H1 (cell line): ENCODE measurements at regions not wholly inside any gene's neighbourhood (a gene's known extent, or its start where the extent isn't known, plus 50 kb on each side); places are given as distances from the start of the nearest gene placed in this dataset.

Experiments
- CTCF ChIA-PET: fragments of 300-600 bp; sonication (Branson Sonifier 250); formaldehyde crosslinking; loops from one replicate; lab custom pipeline; 2021; ENCODE audit not compliant: partially characterized antibody; lab: Charles Lee
- POLR2A ChIA-PET: fragments of 300-600 bp; sonication (Branson Sonifier 250); formaldehyde crosslinking; loops from one replicate; lab custom pipeline; 2021; ENCODE audit warnings: inconsistent platforms; ENCODE audit not compliant: partially characterized antibody; lab: Charles Lee
- DNase-seq, 2 experiments: peaks; one replicate each; pipeline versions ENCODE4 v3.0.0 to v3.0.0-alpha.2; 2010 to 2022; ENCODE audit warnings: low spot score in 2 of 2, low read depth in 1 of 2, mixed read lengths in 1 of 2
- FAIRE-seq: peaks from 2 replicates; lab custom pipeline; 2011; peaks lifted over from hg19 to GRCh38; lab: Jason Lieb, UNC
- H2AFZ ChIP-seq: 2 replicates; pipeline ENCODE4 v1.8.1; 2012; ENCODE audit warnings: low read length, inconsistent platforms
- H2AK5ac ChIP-seq: 2 replicates; pipeline ENCODE4 v1.6.1; 2013; ENCODE audit warnings: low read depth, low read length
- H2BK120ac ChIP-seq: replicated peaks from 2 replicates; pipeline ENCODE3; 2013; ENCODE audit warnings: low read depth, low read length, inconsistent platforms
- H2BK12ac ChIP-seq: 2 replicates; pipeline ENCODE4 v1.6.1; 2013; ENCODE audit warnings: low read depth, low read length
- H2BK15ac ChIP-seq: 2 replicates; pipeline ENCODE4 v1.6.1; 2013; ENCODE audit warnings: low read length
- H2BK20ac ChIP-seq: 2 replicates; pipeline ENCODE4 v1.6.1; 2013; ENCODE audit warnings: low read length
- H2BK5ac ChIP-seq: 2 replicates; pipeline ENCODE4 v1.6.1; 2013; ENCODE audit warnings: low read depth, low read length
- H3K14ac ChIP-seq: 2 replicates; pipeline ENCODE4 v1.6.1; 2013; ENCODE audit warnings: inconsistent platforms; ENCODE audit not compliant: insufficient read length
- H3K18ac ChIP-seq: 2 replicates; pipeline ENCODE4 v1.6.1; 2013; ENCODE audit warnings: low read length; ENCODE audit errors: extremely low read depth
- H3K23ac ChIP-seq: 2 replicates; pipeline ENCODE4 v1.6.1; 2013; ENCODE audit warnings: inconsistent platforms; ENCODE audit not compliant: insufficient read length
- H3K23me2 ChIP-seq: 2 replicates; pipeline ENCODE4 v1.6.1; 2013; ENCODE audit warnings: low read depth, low read length
- H3K27ac ChIP-seq: 2 replicates; pipeline ENCODE4 v1.6.1; 2011; ENCODE audit warnings: low read depth, low read length, inconsistent platforms
- H3K27me3 ChIP-seq, 4 experiments: replicated peaks in 1 of 4; 1 replicate in 1 of 4; 2 replicates in 3 of 4; pipeline versions ENCODE4 v1.6.1 to v1.8.1; 2011 to 2013; ENCODE audit warnings: low read length in 3 of 4, mild to moderate bottlenecking in 3 of 4, inconsistent platforms in 2 of 4, mixed read lengths in 2 of 4, moderate library complexity in 1 of 4; ENCODE audit not compliant: control insufficient read depth in 3 of 4, insufficient read depth in 3 of 4; ENCODE audit errors: extremely low read depth in 1 of 4
- H3K36me3 ChIP-seq, 4 experiments: 2 replicates each; pipeline versions ENCODE4 v1.6.1 to v1.8.1; 2011 to 2013; ENCODE audit warnings: mild to moderate bottlenecking in 4 of 4, low read length in 3 of 4, moderate library complexity in 2 of 4, control low read depth in 1 of 4, inconsistent platforms in 1 of 4; ENCODE audit not compliant: insufficient read depth in 4 of 4, control insufficient read depth in 2 of 4
- H3K4ac ChIP-seq: replicated peaks from 2 replicates; pipeline ENCODE3; 2013; ENCODE audit warnings: low read length, low read depth, mixed read lengths, inconsistent platforms; ENCODE audit not compliant: insufficient read length
- H3K4me1 ChIP-seq, 4 experiments: replicated peaks in 1 of 4; 1 replicate in 1 of 4; 2 replicates in 3 of 4; pipeline versions ENCODE4 v1.6.1 to v1.8.1; 2011 to 2013; ENCODE audit warnings: low read length in 3 of 4, inconsistent platforms in 2 of 4, mixed read lengths in 1 of 4; ENCODE audit not compliant: insufficient read depth in 4 of 4, control insufficient read depth in 3 of 4
- H3K4me2 ChIP-seq, 2 experiments: 2 replicates each; pipeline versions ENCODE4 v1.6.1 to v1.8.1; 2011 to 2013; ENCODE audit warnings: low read depth in 2 of 2, low read length in 2 of 2, control low read depth in 1 of 2, inconsistent platforms in 1 of 2, mild to moderate bottlenecking in 1 of 2; ENCODE audit not compliant: insufficient read depth in 1 of 2
- H3K4me3 ChIP-seq, 4 experiments: fragments of 200-600, 300-600 bp in 1 of 4; sonication (generic), shearing (Covaris generic), sonication (Bioruptor Twin) in 1 of 4; 2 replicates each; pipeline versions ENCODE4 v1.5.1 to v1.8.1; 2011 to 2016; ENCODE audit warnings: low read length in 4 of 4, low read depth in 3 of 4, control low read depth in 2 of 4, inconsistent platforms in 2 of 4, mild to moderate bottlenecking in 2 of 4, mixed read lengths in 1 of 4, moderate library complexity in 1 of 4; ENCODE audit not compliant: insufficient read depth in 2 of 4; ENCODE audit errors: extremely low read depth in 1 of 4
- H3K56ac ChIP-seq: replicated peaks from 2 replicates; pipeline ENCODE3; 2013; ENCODE audit warnings: low read depth, mild to moderate bottlenecking, mixed read lengths, low read length, inconsistent platforms; ENCODE audit not compliant: insufficient read length
- H3K79me1 ChIP-seq: 2 replicates; pipeline ENCODE4 v1.6.1; 2013; ENCODE audit warnings: low read depth, low read length, control low read depth
- H3K79me2 ChIP-seq, 2 experiments: 2 replicates each; pipeline versions ENCODE4 v1.6.1 to v1.8.1; 2012 to 2013; ENCODE audit warnings: low read length in 2 of 2, mild to moderate bottlenecking in 2 of 2, inconsistent platforms in 1 of 2; ENCODE audit not compliant: insufficient read depth in 2 of 2, control insufficient read depth in 1 of 2
- H3K9ac ChIP-seq, 4 experiments: replicated peaks in 1 of 4; 1 replicate in 1 of 4; 2 replicates in 3 of 4; pipeline versions ENCODE4 v1.6.1 to v1.8.1; 2011 to 2013; ENCODE audit warnings: low read depth in 3 of 4, low read length in 3 of 4, control low read depth in 2 of 4, mild to moderate bottlenecking in 2 of 4, moderate library complexity in 2 of 4, inconsistent platforms in 1 of 4; ENCODE audit errors: extremely low read depth in 1 of 4
- H3K9me3 ChIP-seq, 2 experiments: 2 replicates each; pipeline versions ENCODE4 v1.6.1 to v1.8.1; 2012 to 2013; ENCODE audit warnings: mild to moderate bottlenecking in 2 of 2, moderate library complexity in 2 of 2, control low read depth in 1 of 2, inconsistent platforms in 1 of 2, low read depth in 1 of 2, low read length in 1 of 2, mixed read lengths in 1 of 2; ENCODE audit not compliant: insufficient read depth in 2 of 2
- H4K20me1 ChIP-seq, 2 experiments: replicated peaks in 1 of 2; 2 replicates each; pipeline versions ENCODE3 to v1.8.1; 2011 to 2013; ENCODE audit warnings: inconsistent platforms in 2 of 2, low read length in 2 of 2, mild to moderate bottlenecking in 1 of 2; ENCODE audit not compliant: insufficient read depth in 2 of 2, control insufficient read depth in 1 of 2
- H4K5ac ChIP-seq: 2 replicates; pipeline ENCODE4 v1.6.1; 2013; ENCODE audit warnings: low read length, low read depth, mixed read lengths, inconsistent platforms; ENCODE audit not compliant: insufficient read length
- H4K8ac ChIP-seq: 2 replicates; pipeline ENCODE4 v1.8.0; 2013; ENCODE audit warnings: mild to moderate bottlenecking, moderate library complexity, low read length, inconsistent platforms; ENCODE audit not compliant: insufficient read depth; ENCODE audit errors: extremely low read depth
- H4K91ac ChIP-seq: replicated peaks from 2 replicates; pipeline ENCODE3; 2013; ENCODE audit warnings: low read length, mixed read lengths, inconsistent platforms; ENCODE audit not compliant: insufficient read length
- KDM5A ChIP-seq: fragments of 200-600 bp; IDR thresholded peaks from 2 replicates; pipeline ENCODE4 v1.7.1; 2012; ENCODE audit warnings: mild to moderate bottlenecking, low read length, inconsistent platforms, mixed read lengths
- PHF8 ChIP-seq: fragments of 200-600 bp; sonication (generic); conservative IDR thresholded peaks from 2 replicates; pipeline ENCODE4 v1.7.1; 2012; ENCODE audit warnings: low read depth, mild to moderate bottlenecking, inconsistent platforms, low read length, moderate library complexity
- WGBS, 2 experiments: shearing (Covaris generic) in 1 of 2; methylation state at CpG; one replicate each; pipeline versions ENCODE4 v1.1.6 to v1.1.7; 2013 to 2015; ENCODE audit warnings: low lambda C conversion rate in 2 of 2, mixed read lengths in 2 of 2, inconsistent platforms in 1 of 2, low coverage in 1 of 2, missing lambda C conversion rate in 1 of 2; ENCODE audit not compliant: insufficient replicate concordance in 2 of 2, insufficient coverage in 1 of 2, insufficient read length in 1 of 2; ENCODE audit errors: extremely low coverage in 1 of 2, missing lambda C conversion rate in 1 of 2; 5-methylcytosine and 5-hydroxymethylcytosine counted together

GRCh38 chr18:44079606-44080005 is 601.1 kb upstream of the SETBP1 start:
- Histone ChIP-seq H4K20me1 (no peaks in the 10 kb centered on the region), H4K8ac (no peak overlapping the region), H3K18ac (no peak overlapping the region), H3K27ac (no peak overlapping the region), H3K23ac (no peak overlapping the region), H2AFZ (no peak overlapping the region), H3K79me1 (no peaks in the 10 kb centered on the region), H3K79me2 (no peaks in the 10 kb centered on the region), H3K4me1 (no peaks in the 10 kb centered on the region), H3K4ac (no peak overlapping the region), H3K9ac (no peak overlapping the region), H2BK12ac (no peak overlapping the region), H3K14ac (no peak overlapping the region), H3K4me2 (no peak overlapping the region), H4K5ac (no peak overlapping the region), H3K23me2 (no peaks in the 10 kb centered on the region), H2BK5ac (no peak overlapping the region), H4K91ac (no peak overlapping the region), H3K36me3 (no peaks in the 10 kb centered on the region), H3K4me3 (no peak overlapping the region), H2BK20ac (no peak overlapping the region), H2BK120ac (no peak overlapping the region), H3K27me3 (no peaks in the 10 kb centered on the region)
- ChIA-PET POLR2A (no interaction called here), CTCF (interaction anchor here (1.4 kb wide), 1 partner anchor 123 kb away, joined by 5 read pairs; no protein-coding TSS in a partner anchor)
- WGBS, 2 experiments = 95% methylated on average over 1 of the region's 1 CpG; no CpG with 5 or more reads in 1 of the 2 experiments
- FAIRE-seq = no peak
- no peak for TF ChIP-seq PHF8
- TF ChIP-seq KDM5A = no peak
- TF ChIP-seq, all 59 proteins: peak for 0
- Histone ChIP-seq H2AK5ac (no peak overlapping the region), H3K9me3 (no peaks in the 10 kb centered on the region), H2BK15ac (no peak overlapping the region), H3K56ac (no peak overlapping the region)
- DNase-seq = no peak
